GM23338 (cell line): ENCODE measurements at regions not wholly inside any gene's neighbourhood (a gene's known extent, or its start where the extent isn't known, plus 50 kb on each side); places are given as distances from the start of the nearest gene placed in this dataset.

ENCODE experiments used
- CREB1 ChIP-seq: fragments of 250-450 bp; sonication (Bioruptor Pico); IDR thresholded peaks from 2 replicates; pipeline ENCODE4 v1.5.0; 2020; ENCODE audit warnings: low read depth, mild to moderate bottlenecking, moderate library complexity
- EZH2 ChIP-seq: fragments of 200-600 bp; sonication (generic); IDR thresholded peaks from one replicate; pipeline ENCODE4 v1.8.0; 2017; ENCODE audit warnings: antibody characterized with exemption, mild to moderate bottlenecking, low read depth; ENCODE audit not compliant: unreplicated experiment
- EZH2phosphoT487 ChIP-seq: fragments of 200-600 bp; sonication (generic); IDR thresholded peaks from one replicate; pipeline ENCODE4 v1.8.1; 2018; ENCODE audit warnings: antibody characterized with exemption; ENCODE audit not compliant: unreplicated experiment
- JUNB ChIP-seq: IDR thresholded peaks from one replicate; pipeline ENCODE4 v1.6.1; 2016; ENCODE audit warnings: antibody characterized with exemption; ENCODE audit not compliant: unreplicated experiment
- POLR2AphosphoS5 ChIP-seq: IDR thresholded peaks from 2 replicates; pipeline ENCODE4 v1.6.1; 2016; ENCODE audit warnings: antibody characterized with exemption, low read depth
- STAT1 ChIP-seq: IDR thresholded peaks from one replicate; pipeline ENCODE4 v1.6.1; 2016; ENCODE audit warnings: antibody characterized with exemption; ENCODE audit not compliant: unreplicated experiment
- ZNF114 ChIP-seq: fragments of 250-450 bp; sonication (Bioruptor Pico); IDR thresholded peaks from 2 replicates; pipeline ENCODE4 v1.5.0; 2020; ENCODE audit warnings: mild to moderate bottlenecking, moderate library complexity
- TF ChIP-seq, protein P1 (sequence below), 2 experiments: fragments of 200-600 bp in 1 of 2; sonication (generic) in 1 of 2; conservative IDR thresholded peaks; 2 replicates each; pipeline versions ENCODE4 v1.5.1 to v1.6.1; 2016 to 2017; ENCODE audit warnings: antibody characterized with exemption in 2 of 2, low read depth in 2 of 2, mild to moderate bottlenecking in 2 of 2, moderate library complexity in 1 of 2
- TF ChIP-seq, protein P2 (sequence below): IDR thresholded peaks from one replicate; pipeline ENCODE4 v1.6.1; 2018; ENCODE audit warnings: antibody characterized with exemption; ENCODE audit not compliant: unreplicated experiment

DNA sequence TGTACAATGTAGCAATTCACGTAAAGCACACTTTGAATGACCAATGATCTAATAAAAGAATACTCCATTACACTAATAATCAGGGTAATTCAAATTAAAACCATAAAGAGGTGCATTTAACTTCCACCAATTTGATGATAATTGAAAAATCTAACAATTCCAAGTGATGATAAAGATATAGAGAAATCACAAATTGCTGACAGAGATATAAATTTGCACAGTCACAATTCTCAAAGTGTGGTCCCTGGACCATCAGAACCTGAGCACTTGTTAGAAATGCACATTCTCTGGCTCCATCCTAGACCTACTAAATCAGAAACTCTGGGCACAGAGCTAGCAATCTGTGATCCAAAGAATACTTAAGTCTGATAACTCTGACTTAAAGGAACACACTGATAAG lies 165.8 kb upstream of the DCC start:
- TF ChIP-seq, protein P1, sequence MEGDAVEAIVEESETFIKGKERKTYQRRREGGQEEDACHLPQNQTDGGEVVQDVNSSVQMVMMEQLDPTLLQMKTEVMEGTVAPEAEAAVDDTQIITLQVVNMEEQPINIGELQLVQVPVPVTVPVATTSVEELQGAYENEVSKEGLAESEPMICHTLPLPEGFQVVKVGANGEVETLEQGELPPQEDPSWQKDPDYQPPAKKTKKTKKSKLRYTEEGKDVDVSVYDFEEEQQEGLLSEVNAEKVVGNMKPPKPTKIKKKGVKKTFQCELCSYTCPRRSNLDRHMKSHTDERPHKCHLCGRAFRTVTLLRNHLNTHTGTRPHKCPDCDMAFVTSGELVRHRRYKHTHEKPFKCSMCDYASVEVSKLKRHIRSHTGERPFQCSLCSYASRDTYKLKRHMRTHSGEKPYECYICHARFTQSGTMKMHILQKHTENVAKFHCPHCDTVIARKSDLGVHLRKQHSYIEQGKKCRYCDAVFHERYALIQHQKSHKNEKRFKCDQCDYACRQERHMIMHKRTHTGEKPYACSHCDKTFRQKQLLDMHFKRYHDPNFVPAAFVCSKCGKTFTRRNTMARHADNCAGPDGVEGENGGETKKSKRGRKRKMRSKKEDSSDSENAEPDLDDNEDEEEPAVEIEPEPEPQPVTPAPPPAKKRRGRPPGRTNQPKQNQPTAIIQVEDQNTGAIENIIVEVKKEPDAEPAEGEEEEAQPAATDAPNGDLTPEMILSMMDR (conservative IDR thresholded peaks at IDR 0.05; ENCODE audit: low read depth in 2 of 2): no peak
- TF ChIP-seq EZH2phosphoT487 (no peak), POLR2AphosphoS5 (no peak), EZH2 (no peak), STAT1 (no peak), JUNB (no peak), ZNF114 (CRISPR knock-in tag) (no peak), CREB1 (no peak)
- TF ChIP-seq, protein P2, sequence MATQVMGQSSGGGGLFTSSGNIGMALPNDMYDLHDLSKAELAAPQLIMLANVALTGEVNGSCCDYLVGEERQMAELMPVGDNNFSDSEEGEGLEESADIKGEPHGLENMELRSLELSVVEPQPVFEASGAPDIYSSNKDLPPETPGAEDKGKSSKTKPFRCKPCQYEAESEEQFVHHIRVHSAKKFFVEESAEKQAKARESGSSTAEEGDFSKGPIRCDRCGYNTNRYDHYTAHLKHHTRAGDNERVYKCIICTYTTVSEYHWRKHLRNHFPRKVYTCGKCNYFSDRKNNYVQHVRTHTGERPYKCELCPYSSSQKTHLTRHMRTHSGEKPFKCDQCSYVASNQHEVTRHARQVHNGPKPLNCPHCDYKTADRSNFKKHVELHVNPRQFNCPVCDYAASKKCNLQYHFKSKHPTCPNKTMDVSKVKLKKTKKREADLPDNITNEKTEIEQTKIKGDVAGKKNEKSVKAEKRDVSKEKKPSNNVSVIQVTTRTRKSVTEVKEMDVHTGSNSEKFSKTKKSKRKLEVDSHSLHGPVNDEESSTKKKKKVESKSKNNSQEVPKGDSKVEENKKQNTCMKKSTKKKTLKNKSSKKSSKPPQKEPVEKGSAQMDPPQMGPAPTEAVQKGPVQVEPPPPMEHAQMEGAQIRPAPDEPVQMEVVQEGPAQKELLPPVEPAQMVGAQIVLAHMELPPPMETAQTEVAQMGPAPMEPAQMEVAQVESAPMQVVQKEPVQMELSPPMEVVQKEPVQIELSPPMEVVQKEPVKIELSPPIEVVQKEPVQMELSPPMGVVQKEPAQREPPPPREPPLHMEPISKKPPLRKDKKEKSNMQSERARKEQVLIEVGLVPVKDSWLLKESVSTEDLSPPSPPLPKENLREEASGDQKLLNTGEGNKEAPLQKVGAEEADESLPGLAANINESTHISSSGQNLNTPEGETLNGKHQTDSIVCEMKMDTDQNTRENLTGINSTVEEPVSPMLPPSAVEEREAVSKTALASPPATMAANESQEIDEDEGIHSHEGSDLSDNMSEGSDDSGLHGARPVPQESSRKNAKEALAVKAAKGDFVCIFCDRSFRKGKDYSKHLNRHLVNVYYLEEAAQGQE: no peak
